ENCODE measurements at regions not wholly inside any gene's neighbourhood (a gene's known extent, or its start where the extent isn't known, plus 50 kb on each side); places are given as distances from the start of the nearest gene placed in this dataset.

DNA sequence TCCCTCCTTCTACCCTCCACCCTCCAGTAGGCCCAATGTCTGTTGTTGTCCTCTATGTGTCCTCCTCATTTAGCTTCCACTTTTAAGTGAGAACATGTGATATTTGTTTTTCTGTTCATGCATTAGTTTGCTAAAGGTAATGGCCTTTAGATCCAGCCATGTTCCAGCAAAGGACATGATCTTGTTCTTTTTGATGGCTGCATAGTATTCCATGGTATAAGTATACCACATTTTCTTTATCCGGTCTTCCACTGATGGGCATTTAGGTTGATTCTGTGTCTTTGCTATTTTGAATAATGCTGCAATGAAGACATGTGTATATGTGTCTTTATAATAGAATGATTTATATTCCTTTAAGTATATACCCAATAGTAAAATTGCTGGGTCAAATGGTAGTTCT lies 232.5 kb upstream of the PRR16 start:
- no peak overlapping the region for H3K9ac ChIP-seq
- 0 out of 2 replicates have a peak, but pooled peaks cover 8% of the 10 kb centered on the region for H3K9me3 ChIP-seq
- no peaks in the 10 kb centered on the region for H3K9me2 ChIP-seq
- no peaks in the 10 kb centered on the region for H3K79me2 ChIP-seq (ENCODE audit: insufficient read depth)
- POLR2A ChIA-PET, result no interaction called here
- H3K4me2 ChIP-seq, result no peak overlapping the region
- no peak overlapping the region for H3K27ac ChIP-seq (ENCODE audit: low read depth in 2 of 2, low read length in 1 of 2)
- H3K4me3 ChIP-seq (ENCODE audit: low read depth in 2 of 2, low read length in 1 of 2), result no peak overlapping the region
- H2AFZ ChIP-seq (ENCODE audit: low read depth), result no peak overlapping the region
- CTCF ChIA-PET, result no interaction called here
- 92% methylated on average over 1 of the region's 1 CpG for WGBS (ENCODE audit: low lambda C conversion rate)
- H4K20me1 ChIP-seq (ENCODE audit: insufficient read depth), result no peaks in the 10 kb centered on the region
- no peaks in the 10 kb centered on the region for H3K4me1 ChIP-seq (ENCODE audit: control insufficient read depth in 1 of 2, insufficient read depth in 2 of 2, low read depth in 1 of 2, low read length in 1 of 2)
- H3K27me3 ChIP-seq (ENCODE audit: insufficient read depth), result no peaks in the 10 kb centered on the region
- TF ChIP-seq YY1 (IDR thresholded peaks at IDR 0.05; ENCODE audit: low read depth) (no peak), CHD2 (IDR thresholded peaks at IDR 0.05; ENCODE audit: low read length, partially characterized antibody) (no peak), SIN3A (IDR thresholded peaks at IDR 0.05; ENCODE audit: borderline replicate concordance, low read depth, low read length) (no peak), GABPA (IDR thresholded peaks at IDR 0.05; ENCODE audit: low read depth) (no peak), JUND (IDR thresholded peaks at IDR 0.05) (no peak), FOSL2 (IDR thresholded peaks at IDR 0.05; ENCODE audit: borderline replicate concordance, low read depth) (no peak), ELF1 (IDR thresholded peaks at IDR 0.05) (no peak), EZH2phosphoT487 (IDR thresholded peaks at IDR 0.05; ENCODE audit: borderline replicate concordance, low read depth) (no peak), MAX (IDR thresholded peaks at IDR 0.05; ENCODE audit: low read depth) (no peak), FOXJ3 (CRISPR knock-in tag; IDR thresholded peaks at IDR 0.05) (no peak), FOXM1 (IDR thresholded peaks at IDR 0.05; ENCODE audit: low read depth) (no peak), NFIC (IDR thresholded peaks at IDR 0.05; ENCODE audit: borderline replicate concordance) (no peak), MXI1 (IDR thresholded peaks at IDR 0.05; ENCODE audit: low read depth, low read length) (no peak), SMC3 (IDR thresholded peaks at IDR 0.05; ENCODE audit: low read depth, low read length) (no peak), MEF2A (IDR thresholded peaks at IDR 0.05; ENCODE audit: borderline replicate concordance, low read depth) (no peak), TCF12 (IDR thresholded peaks at IDR 0.05) (no peak)
- TF ChIP-seq, protein P1, sequence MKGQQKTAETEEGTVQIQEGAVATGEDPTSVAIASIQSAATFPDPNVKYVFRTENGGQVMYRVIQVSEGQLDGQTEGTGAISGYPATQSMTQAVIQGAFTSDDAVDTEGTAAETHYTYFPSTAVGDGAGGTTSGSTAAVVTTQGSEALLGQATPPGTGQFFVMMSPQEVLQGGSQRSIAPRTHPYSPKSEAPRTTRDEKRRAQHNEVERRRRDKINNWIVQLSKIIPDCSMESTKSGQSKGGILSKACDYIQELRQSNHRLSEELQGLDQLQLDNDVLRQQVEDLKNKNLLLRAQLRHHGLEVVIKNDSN (IDR thresholded peaks at IDR 0.05; ENCODE audit: borderline replicate concordance, low read depth), result no peak
- TF ChIP-seq, protein P2, sequence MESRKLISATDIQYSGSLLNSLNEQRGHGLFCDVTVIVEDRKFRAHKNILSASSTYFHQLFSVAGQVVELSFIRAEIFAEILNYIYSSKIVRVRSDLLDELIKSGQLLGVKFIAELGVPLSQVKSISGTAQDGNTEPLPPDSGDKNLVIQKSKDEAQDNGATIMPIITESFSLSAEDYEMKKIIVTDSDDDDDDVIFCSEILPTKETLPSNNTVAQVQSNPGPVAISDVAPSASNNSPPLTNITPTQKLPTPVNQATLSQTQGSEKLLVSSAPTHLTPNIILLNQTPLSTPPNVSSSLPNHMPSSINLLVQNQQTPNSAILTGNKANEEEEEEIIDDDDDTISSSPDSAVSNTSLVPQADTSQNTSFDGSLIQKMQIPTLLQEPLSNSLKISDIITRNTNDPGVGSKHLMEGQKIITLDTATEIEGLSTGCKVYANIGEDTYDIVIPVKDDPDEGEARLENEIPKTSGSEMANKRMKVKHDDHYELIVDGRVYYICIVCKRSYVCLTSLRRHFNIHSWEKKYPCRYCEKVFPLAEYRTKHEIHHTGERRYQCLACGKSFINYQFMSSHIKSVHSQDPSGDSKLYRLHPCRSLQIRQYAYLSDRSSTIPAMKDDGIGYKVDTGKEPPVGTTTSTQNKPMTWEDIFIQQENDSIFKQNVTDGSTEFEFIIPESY (IDR thresholded peaks at IDR 0.05; ENCODE audit: borderline replicate concordance, low read depth), result no peak
- TF ChIP-seq, protein P3, sequence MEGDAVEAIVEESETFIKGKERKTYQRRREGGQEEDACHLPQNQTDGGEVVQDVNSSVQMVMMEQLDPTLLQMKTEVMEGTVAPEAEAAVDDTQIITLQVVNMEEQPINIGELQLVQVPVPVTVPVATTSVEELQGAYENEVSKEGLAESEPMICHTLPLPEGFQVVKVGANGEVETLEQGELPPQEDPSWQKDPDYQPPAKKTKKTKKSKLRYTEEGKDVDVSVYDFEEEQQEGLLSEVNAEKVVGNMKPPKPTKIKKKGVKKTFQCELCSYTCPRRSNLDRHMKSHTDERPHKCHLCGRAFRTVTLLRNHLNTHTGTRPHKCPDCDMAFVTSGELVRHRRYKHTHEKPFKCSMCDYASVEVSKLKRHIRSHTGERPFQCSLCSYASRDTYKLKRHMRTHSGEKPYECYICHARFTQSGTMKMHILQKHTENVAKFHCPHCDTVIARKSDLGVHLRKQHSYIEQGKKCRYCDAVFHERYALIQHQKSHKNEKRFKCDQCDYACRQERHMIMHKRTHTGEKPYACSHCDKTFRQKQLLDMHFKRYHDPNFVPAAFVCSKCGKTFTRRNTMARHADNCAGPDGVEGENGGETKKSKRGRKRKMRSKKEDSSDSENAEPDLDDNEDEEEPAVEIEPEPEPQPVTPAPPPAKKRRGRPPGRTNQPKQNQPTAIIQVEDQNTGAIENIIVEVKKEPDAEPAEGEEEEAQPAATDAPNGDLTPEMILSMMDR (IDR thresholded peaks at IDR 0.05), result no peak
- no peaks in the 10 kb centered on the region for H3F3A ChIP-seq (replicated peaks; ENCODE audit: insufficient read depth)
- H3K36me3 ChIP-seq (replicated peaks in 1 of 2; ENCODE audit: control insufficient read depth in 1 of 2, insufficient read depth in 2 of 2, low read length in 1 of 2), result no peaks in the 10 kb centered on the region
- no peak for DNase-seq
